ENCODE measurements at regions not wholly inside any gene's neighbourhood (a gene's known extent, or its start where the extent isn't known, plus 50 kb on each side); places are given as distances from the start of the nearest gene placed in this dataset.
"Not testable (repeated sequence)": the region's sequence is repeated elsewhere in the genome, so short reads cannot be mapped to it uniquely, and the experiment has no call there.

GRCh38 chr12:63450334-63450733 is 218.0 kb downstream of the DPY19L2 start:
- ATAC-seq (no peak), DNase-seq (no peak)
- H3K4me3 ChIP-seq (ENCODE audit: low read length) = no peak overlapping the region
- H3K4me1 ChIP-seq (ENCODE audit: control insufficient read depth, insufficient read depth, low read length) = no peaks in the 10 kb centered on the region
- intact Hi-C loops (cut with DNase I) = no loop called here
- H3K27ac ChIP-seq (ENCODE audit: low read length) = no peak overlapping the region
- WGBS = 89% methylated on average over 1 of the region's 1 CpG
- no peaks in the 10 kb centered on the region for H3K9me3 ChIP-seq (ENCODE audit: control insufficient read depth, low read length)
- no peaks in the 10 kb centered on the region for H3K27me3 ChIP-seq (ENCODE audit: control insufficient read depth, insufficient read depth)

GRCh38 chr12:63445224-63445880 is 222.9 kb downstream of the DPY19L2 start:
- intact Hi-C loops (cut with DNase I) = no loop called here
- no peak overlapping the region for H3K27ac ChIP-seq (ENCODE audit: low read length)
- no peaks in the 10 kb centered on the region for H3K4me1 ChIP-seq (ENCODE audit: control insufficient read depth, insufficient read depth, low read length)
- no peak overlapping the region for H3K4me3 ChIP-seq (ENCODE audit: low read length)
- H3K27me3 ChIP-seq (ENCODE audit: control insufficient read depth, insufficient read depth) = no peaks in the 10 kb centered on the region
- ATAC-seq (no peak), DNase-seq (no peak)
- H3K9me3 ChIP-seq (ENCODE audit: control insufficient read depth, low read length) = no peaks in the 10 kb centered on the region
- 34% methylated on average over 3 of the region's 3 CpGs for WGBS

- no peak for DNase-seq
- Histone ChIP-seq H3K9me3 (ENCODE audit: control insufficient read depth, low read length) (no peaks in the 10 kb centered on the region), H3K4me3 (ENCODE audit: low read length) (no peak overlapping the region), H3K4me1 (ENCODE audit: control insufficient read depth, insufficient read depth, low read length) (no peaks in the 10 kb centered on the region), H3K27me3 (ENCODE audit: control insufficient read depth, insufficient read depth) (no peaks in the 10 kb centered on the region), H3K27ac (ENCODE audit: low read length) (no peak overlapping the region)
- intact Hi-C loops (cut with DNase I) = no loop called here
- WGBS = 26% methylated on average over 5 of the region's 5 CpGs
- no peak for ATAC-seq
These were observed 228.2 kb downstream of the DPY19L2 start for GRCh38 chr12:63440048-63440447.

- H3K27ac ChIP-seq (ENCODE audit: low read length); H3K4me3 ChIP-seq (ENCODE audit: low read length); H3K27me3 ChIP-seq (ENCODE audit: control insufficient read depth, insufficient read depth); H3K4me1 ChIP-seq (ENCODE audit: control insufficient read depth, insufficient read depth, low read length); intact Hi-C loops (cut with DNase I); H3K9me3 ChIP-seq (ENCODE audit: control insufficient read depth, low read length); ATAC-seq; DNase-seq: not testable (repeated sequence)
- WGBS = 92% methylated on average over 11 of the region's 11 CpGs
These were observed 233.9 kb downstream of the DPY19L2 start for GRCh38 chr12:63434384-63434783.

GRCh38 chr12:63427969-63428368 is 240.3 kb downstream of the DPY19L2 start:
- intact Hi-C loops (cut with DNase I); H3K9me3 ChIP-seq (ENCODE audit: control insufficient read depth, low read length); H3K27ac ChIP-seq (ENCODE audit: low read length); H3K4me1 ChIP-seq (ENCODE audit: control insufficient read depth, insufficient read depth, low read length); H3K4me3 ChIP-seq (ENCODE audit: low read length); ATAC-seq; H3K27me3 ChIP-seq (ENCODE audit: control insufficient read depth, insufficient read depth); DNase-seq: not testable (repeated sequence)

GRCh38 chr12:63427029-63427428 is 241.3 kb downstream of the DPY19L2 start:
- 88% methylated on average over 2 of the region's 2 CpGs for WGBS
- H3K4me3 ChIP-seq (ENCODE audit: low read length); H3K27me3 ChIP-seq (ENCODE audit: control insufficient read depth, insufficient read depth); H3K27ac ChIP-seq (ENCODE audit: low read length); intact Hi-C loops (cut with DNase I); H3K4me1 ChIP-seq (ENCODE audit: control insufficient read depth, insufficient read depth, low read length); DNase-seq; ATAC-seq; H3K9me3 ChIP-seq (ENCODE audit: control insufficient read depth, low read length): not testable (repeated sequence)

GRCh38 chr12:63424671-63425070 is 243.6 kb downstream of the DPY19L2 start:
- Histone ChIP-seq H3K27me3 (ENCODE audit: control insufficient read depth, insufficient read depth) (no peaks in the 10 kb centered on the region), H3K4me1 (ENCODE audit: control insufficient read depth, insufficient read depth, low read length) (no peaks in the 10 kb centered on the region), H3K9me3 (ENCODE audit: control insufficient read depth, low read length) (no peaks in the 10 kb centered on the region), H3K4me3 (ENCODE audit: low read length) (no peak overlapping the region), H3K27ac (ENCODE audit: low read length) (no peak overlapping the region)
- DNase-seq (no peak), ATAC-seq (no peak)
- WGBS = 70% methylated on average over 3 of the region's 3 CpGs
- intact Hi-C loops (cut with DNase I) = no loop called here

GRCh38 chr12:63423839-63424238 is 244.5 kb downstream of the DPY19L2 start:
- intact Hi-C loops (cut with DNase I) = no loop called here
- Histone ChIP-seq H3K4me3 (ENCODE audit: low read length) (no peak overlapping the region), H3K27me3 (ENCODE audit: control insufficient read depth, insufficient read depth) (no peaks in the 10 kb centered on the region), H3K9me3 (ENCODE audit: control insufficient read depth, low read length) (no peaks in the 10 kb centered on the region), H3K4me1 (ENCODE audit: control insufficient read depth, insufficient read depth, low read length) (no peaks in the 10 kb centered on the region), H3K27ac (ENCODE audit: low read length) (no peak overlapping the region)
- DNase-seq (no peak), ATAC-seq (no peak)
- WGBS = 89% methylated on average over 4 of the region's 4 CpGs

GRCh38 chr12:63420206-63420644 is 248.1 kb downstream of the DPY19L2 start:
- DNase-seq = no peak
- no peaks in the 10 kb centered on the region for H3K4me1 ChIP-seq (ENCODE audit: control insufficient read depth, insufficient read depth, low read length)
- no peak for ATAC-seq
- H3K27ac ChIP-seq (ENCODE audit: low read length) = no peak overlapping the region
- H3K4me3 ChIP-seq (ENCODE audit: low read length) = no peak overlapping the region
- H3K27me3 ChIP-seq (ENCODE audit: control insufficient read depth, insufficient read depth) = no peaks in the 10 kb centered on the region
- WGBS = 34% methylated on average over 6 of the region's 6 CpGs
- intact Hi-C loops (cut with DNase I) = no loop called here
- no peaks in the 10 kb centered on the region for H3K9me3 ChIP-seq (ENCODE audit: control insufficient read depth, low read length)

- Histone ChIP-seq H3K4me3 (ENCODE audit: low read length) (no peak overlapping the region), H3K27ac (ENCODE audit: low read length) (no peak overlapping the region), H3K27me3 (ENCODE audit: control insufficient read depth, insufficient read depth) (no peaks in the 10 kb centered on the region), H3K9me3 (ENCODE audit: control insufficient read depth, low read length) (no peaks in the 10 kb centered on the region), H3K4me1 (ENCODE audit: control insufficient read depth, insufficient read depth, low read length) (no peaks in the 10 kb centered on the region)
- intact Hi-C loops (cut with DNase I) = no loop called here
- ATAC-seq = no peak
- 95% methylated on average over 7 of the region's 7 CpGs for WGBS
- no peak for DNase-seq
These were observed 249.1 kb downstream of the DPY19L2 start for GRCh38 chr12:63419154-63419553.

GRCh38 chr12:63416788-63417187 is 251.5 kb downstream of the DPY19L2 start:
- intact Hi-C loops (cut with DNase I) = no loop called here
- Histone ChIP-seq H3K9me3 (ENCODE audit: control insufficient read depth, low read length) (no peaks in the 10 kb centered on the region), H3K4me3 (ENCODE audit: low read length) (no peak overlapping the region), H3K27me3 (ENCODE audit: control insufficient read depth, insufficient read depth) (no peaks in the 10 kb centered on the region), H3K27ac (ENCODE audit: low read length) (no peak overlapping the region), H3K4me1 (ENCODE audit: control insufficient read depth, insufficient read depth, low read length) (no peaks in the 10 kb centered on the region)
- no peak for DNase-seq
- no peak for ATAC-seq

GRCh38 chr12:63415357-63415756 is 252.9 kb downstream of the DPY19L2 start:
- intact Hi-C loops (cut with DNase I) = no loop called here
- Histone ChIP-seq H3K4me3 (ENCODE audit: low read length) (no peak overlapping the region), H3K4me1 (ENCODE audit: control insufficient read depth, insufficient read depth, low read length) (no peaks in the 10 kb centered on the region), H3K27me3 (ENCODE audit: control insufficient read depth, insufficient read depth) (no peaks in the 10 kb centered on the region), H3K9me3 (ENCODE audit: control insufficient read depth, low read length) (no peaks in the 10 kb centered on the region), H3K27ac (ENCODE audit: low read length) (no peak overlapping the region)
- WGBS = 95% methylated on average over 13 of the region's 13 CpGs
- ATAC-seq = no peak
- DNase-seq = no peak
